ENCODE measurements at regions not wholly inside any gene's neighbourhood (a gene's known extent, or its start where the extent isn't known, plus 50 kb on each side); places are given as distances from the start of the nearest gene placed in this dataset.

DNA sequence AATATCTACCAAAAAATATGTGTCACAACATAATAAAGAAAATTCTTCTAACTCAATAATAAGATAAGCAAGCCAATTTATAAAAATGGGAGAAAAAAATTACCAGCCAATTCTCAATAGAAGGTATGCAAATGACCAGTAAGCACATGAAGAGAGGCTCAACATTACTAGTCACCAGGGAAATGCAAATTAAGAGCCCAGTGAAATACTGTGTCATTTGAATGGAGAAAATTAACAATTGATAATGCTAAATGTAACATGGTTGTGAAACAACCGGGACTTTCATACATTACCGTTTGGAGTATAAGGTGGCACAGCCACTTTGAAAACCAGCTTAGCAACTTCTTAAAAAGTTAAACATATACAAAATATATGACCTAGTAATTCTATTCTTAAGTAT lies 460.7 kb downstream of the IGSF11 start:
- in situ Hi-C loops (cut with MboI), result no loop called here
- Histone ChIP-seq H3K9ac (no peak overlapping the region), H3K36me3 (ENCODE audit: low read depth) (no peaks in the 10 kb centered on the region), H3K4me3 (no peak overlapping the region), H2AFZ (no peak overlapping the region), H3K9me2 (ENCODE audit: insufficient read depth) (no peaks in the 10 kb centered on the region), H4K20me1 (ENCODE audit: insufficient read depth) (no peaks in the 10 kb centered on the region), H3K79me2 (ENCODE audit: insufficient read depth) (no peaks in the 10 kb centered on the region), H3F3A (ENCODE audit: insufficient read depth) (no peaks in the 10 kb centered on the region), H3K27me3 (replicated peaks; ENCODE audit: insufficient read depth) (no peaks in the 10 kb centered on the region), H3K4me2 (ENCODE audit: unreplicated experiment) (no peak overlapping the region), H3K4me1 (ENCODE audit: insufficient read depth) (no peaks in the 10 kb centered on the region), H3K9me3 (ENCODE audit: low read depth) (no peaks in the 10 kb centered on the region), H3K27ac (no peak overlapping the region)
- no peak for DNase-seq
- WGBS, 2 experiments (ENCODE audit: low coverage in 1 of 2, low lambda C conversion rate in 2 of 2, missing lambda C conversion rate in 2 of 2), result 85 to 88% methylated on average over 2 of the region's 2 CpGs
- TF ChIP-seq EZH2 (IDR thresholded peaks at IDR 0.05; ENCODE audit: insufficient read depth, poor library complexity, severe bottlenecking) (no peak), EZH2phosphoT487 (IDR thresholded peaks at IDR 0.05; ENCODE audit: insufficient read depth, low read depth) (no peak)

- Histone ChIP-seq H4K20me1 (ENCODE audit: insufficient read depth) (no peaks in the 10 kb centered on the region), H3K27ac (no peak overlapping the region), H3K9me3 (ENCODE audit: low read depth) (no peaks in the 10 kb centered on the region), H3K36me3 (ENCODE audit: low read depth) (no peaks in the 10 kb centered on the region), H3K27me3 (replicated peaks; ENCODE audit: insufficient read depth) (no peaks in the 10 kb centered on the region), H3K4me3 (no peak overlapping the region), H3F3A (ENCODE audit: insufficient read depth) (no peaks in the 10 kb centered on the region), H3K4me1 (ENCODE audit: insufficient read depth) (no peaks in the 10 kb centered on the region), H3K9ac (no peak overlapping the region), H3K4me2 (ENCODE audit: unreplicated experiment) (no peak overlapping the region), H2AFZ (no peak overlapping the region), H3K79me2 (ENCODE audit: insufficient read depth) (no peaks in the 10 kb centered on the region), H3K9me2 (ENCODE audit: insufficient read depth) (no peaks in the 10 kb centered on the region)
- WGBS, 2 experiments (ENCODE audit: low coverage in 1 of 2, low lambda C conversion rate in 2 of 2, missing lambda C conversion rate in 2 of 2), result 9 to 19% methylated on average over 3 of the region's 3 CpGs
- in situ Hi-C loops (cut with MboI), result no loop called here
- TF ChIP-seq EZH2 (IDR thresholded peaks at IDR 0.05; ENCODE audit: insufficient read depth, poor library complexity, severe bottlenecking), result no peak
- no peak for TF ChIP-seq EZH2phosphoT487 (IDR thresholded peaks at IDR 0.05; ENCODE audit: insufficient read depth, low read depth)
- no peak for DNase-seq
Observed at GRCh38 chr3:118577055-118577777, 457.4 kb downstream of the IGSF11 start.

DNA sequence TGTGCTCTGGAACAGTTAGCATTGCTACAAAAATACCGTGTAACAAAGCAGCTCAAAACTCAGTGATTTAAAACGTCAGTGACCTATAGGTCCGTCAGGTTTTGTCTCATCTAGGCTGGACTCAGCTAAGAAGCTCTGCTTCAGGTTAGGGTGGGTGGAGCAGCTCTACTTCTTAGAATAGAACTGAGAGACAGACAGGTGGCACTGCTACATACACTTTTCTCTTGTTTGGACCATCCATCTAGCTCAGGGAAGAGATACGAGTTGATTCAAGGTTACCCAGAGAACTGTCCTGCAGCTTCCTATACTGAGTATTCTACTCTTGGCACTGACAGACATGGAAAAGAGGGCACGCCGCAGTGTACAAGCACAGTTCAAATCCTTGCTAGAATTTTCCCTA lies 456.1 kb downstream of the IGSF11 start:
- Histone ChIP-seq H3K4me1 (ENCODE audit: insufficient read depth) (no peaks in the 10 kb centered on the region), H3F3A (ENCODE audit: insufficient read depth) (no peaks in the 10 kb centered on the region), H3K9me2 (ENCODE audit: insufficient read depth) (no peaks in the 10 kb centered on the region), H3K9ac (no peak overlapping the region), H2AFZ (no peak overlapping the region), H4K20me1 (ENCODE audit: insufficient read depth) (no peaks in the 10 kb centered on the region), H3K36me3 (ENCODE audit: low read depth) (no peaks in the 10 kb centered on the region), H3K4me2 (ENCODE audit: unreplicated experiment) (no peak overlapping the region), H3K4me3 (no peak overlapping the region), H3K79me2 (ENCODE audit: insufficient read depth) (no peaks in the 10 kb centered on the region), H3K27ac (no peak overlapping the region), H3K27me3 (replicated peaks; ENCODE audit: insufficient read depth) (no peaks in the 10 kb centered on the region), H3K9me3 (ENCODE audit: low read depth) (no peaks in the 10 kb centered on the region)
- TF ChIP-seq EZH2 (IDR thresholded peaks at IDR 0.05; ENCODE audit: insufficient read depth, poor library complexity, severe bottlenecking), result no peak
- TF ChIP-seq EZH2phosphoT487 (IDR thresholded peaks at IDR 0.05; ENCODE audit: insufficient read depth, low read depth), result no peak
- no peak for DNase-seq
- WGBS, 2 experiments (ENCODE audit: low coverage in 1 of 2, low lambda C conversion rate in 2 of 2, missing lambda C conversion rate in 2 of 2), result 14 to 34% methylated on average over 6 of the region's 6 CpGs
- in situ Hi-C loops (cut with MboI), result no loop called here

GRCh38 chr3:118587037-118587741 lies 447.5 kb downstream of the IGSF11 start:
- no peak overlapping the region for H3K4me3 ChIP-seq
- H3K9ac ChIP-seq, result no peak overlapping the region
- no peaks in the 10 kb centered on the region for H3K9me2 ChIP-seq (ENCODE audit: insufficient read depth)
- DNase-seq, result no peak
- no peak overlapping the region for H3K4me2 ChIP-seq (ENCODE audit: unreplicated experiment)
- TF ChIP-seq EZH2phosphoT487 (IDR thresholded peaks at IDR 0.05; ENCODE audit: insufficient read depth, low read depth), result no peak
- no peak for TF ChIP-seq EZH2 (IDR thresholded peaks at IDR 0.05; ENCODE audit: insufficient read depth, poor library complexity, severe bottlenecking)
- H3K36me3 ChIP-seq (ENCODE audit: low read depth), result no peaks in the 10 kb centered on the region
- H3K79me2 ChIP-seq (ENCODE audit: insufficient read depth), result no peaks in the 10 kb centered on the region
- no peaks in the 10 kb centered on the region for H3K9me3 ChIP-seq (ENCODE audit: low read depth)
- H3K27me3 ChIP-seq (replicated peaks; ENCODE audit: insufficient read depth), result no peaks in the 10 kb centered on the region
- in situ Hi-C loops (cut with MboI), result no loop called here
- no peaks in the 10 kb centered on the region for H4K20me1 ChIP-seq (ENCODE audit: insufficient read depth)
- WGBS, 2 experiments (ENCODE audit: low coverage in 1 of 2, low lambda C conversion rate in 2 of 2, missing lambda C conversion rate in 2 of 2), result 8 to 9% methylated on average over 2 of the region's 2 CpGs
- no peaks in the 10 kb centered on the region for H3K4me1 ChIP-seq (ENCODE audit: insufficient read depth)
- H3K27ac ChIP-seq, result no peak overlapping the region
- no peak overlapping the region for H2AFZ ChIP-seq
- H3F3A ChIP-seq (ENCODE audit: insufficient read depth), result no peaks in the 10 kb centered on the region

All from GM23248 (cell line).